Neural cell (in vitro differentiated cells): ENCODE measurements at regions not wholly inside any gene's neighbourhood (a gene's known extent, or its start where the extent isn't known, plus 50 kb on each side); places are given as distances from the start of the nearest gene placed in this dataset.

Source experiments
- H2AFZ ChIP-seq: fragments of 200-600, 300-800 bp; sonication (generic), shearing (Covaris generic); 2 replicates; pipeline ENCODE4 v1.6.0; 2014; ENCODE audit warnings: low read depth, mild to moderate bottlenecking, antibody characterized with exemption, low read length, moderate library complexity
- H3F3A ChIP-seq: fragments of 200-600 bp; shearing (Covaris generic); 2 replicates; pipeline ENCODE4 v1.6.1; 2016; ENCODE audit warnings: mild to moderate bottlenecking, moderate library complexity, mixed read lengths, antibody characterized with exemption, low read length; ENCODE audit not compliant: insufficient read depth, poor library complexity, severe bottlenecking
- H3K27ac ChIP-seq: fragments of 200-600, 300-800 bp; sonication (generic), shearing (Covaris generic); 2 replicates; pipeline ENCODE4 v1.5.1; 2014; ENCODE audit warnings: mild to moderate bottlenecking, low read length, moderate library complexity
- H3K27me3 ChIP-seq: fragments of 300-800, 200-600 bp; sonication (generic), shearing (Covaris generic); 2 replicates; pipeline ENCODE4 v1.6.0; 2014; ENCODE audit warnings: mild to moderate bottlenecking, low read depth, low read length, moderate library complexity; ENCODE audit not compliant: insufficient read depth
- H3K36me3 ChIP-seq: fragments of 300-800, 200-600 bp; sonication (generic), shearing (Covaris generic); 2 replicates; pipeline ENCODE4 v1.5.1; 2014; ENCODE audit warnings: mild to moderate bottlenecking, antibody characterized with exemption, low read length, moderate library complexity; ENCODE audit not compliant: insufficient read depth
- H3K4me2 ChIP-seq: fragments of 300-800, 200-600 bp; sonication (generic), shearing (Covaris generic); 2 replicates; pipeline ENCODE4 v1.6.0; 2014; ENCODE audit warnings: mild to moderate bottlenecking, low read length
- H3K4me3 ChIP-seq: fragments of 300-800, 200-600 bp; sonication (generic), shearing (Covaris generic); 2 replicates; pipeline ENCODE4 v1.5.1; 2014; ENCODE audit warnings: mild to moderate bottlenecking, low read length, moderate library complexity
- H3K79me2 ChIP-seq: fragments of 200-600 bp; shearing (Covaris generic); replicated peaks from 2 replicates; pipeline ENCODE4 v1.6.0; 2014; ENCODE audit warnings: mild to moderate bottlenecking, low read length, moderate library complexity; ENCODE audit not compliant: insufficient read depth
- H3K9ac ChIP-seq: fragments of 300-800, 200-600 bp; sonication (generic), shearing (Covaris generic); 2 replicates; pipeline ENCODE4 v1.6.1; 2016; ENCODE audit warnings: mild to moderate bottlenecking, low read length, mixed read lengths
- H3K9me2 ChIP-seq: fragments of 200-600 bp; shearing (Covaris generic); 2 replicates; pipeline ENCODE4 v1.6.1; 2016; ENCODE audit warnings: mild to moderate bottlenecking, low read length, mixed read lengths; ENCODE audit not compliant: insufficient read depth
- H3K9me3 ChIP-seq: fragments of 200-600, 300-800 bp; sonication (generic), shearing (Covaris generic); 2 replicates; pipeline ENCODE4 v1.6.1; 2016; ENCODE audit warnings: mild to moderate bottlenecking, mixed run types, low read length, moderate library complexity, mixed read lengths
- H4K20me1 ChIP-seq: fragments of 200-600 bp; shearing (Covaris generic); 2 replicates; pipeline ENCODE4 v1.6.1; 2016; ENCODE audit warnings: mild to moderate bottlenecking, mixed run types; ENCODE audit not compliant: insufficient read depth
- EP300 ChIP-seq: fragments of 450-650 bp; conservative IDR thresholded peaks from 2 replicates; pipeline ENCODE4 v1.6.1; 2014; ENCODE audit warnings: antibody characterized with exemption, mild to moderate bottlenecking, moderate library complexity; ENCODE audit not compliant: poor library complexity, severe bottlenecking
- EZH2 ChIP-seq: fragments of 200-600, 300-800 bp; shearing (Covaris generic), sonication (generic); IDR thresholded peaks from 2 replicates; pipeline ENCODE4 v1.6.1; 2014; ENCODE audit warnings: antibody characterized with exemption, low read length, borderline replicate concordance, mild to moderate bottlenecking; ENCODE audit not compliant: insufficient read depth, poor library complexity, severe bottlenecking
- MXI1 ChIP-seq: fragments of 450-650 bp; conservative IDR thresholded peaks from 2 replicates; pipeline ENCODE4 v1.6.1; 2014; ENCODE audit warnings: antibody characterized with exemption, mild to moderate bottlenecking; ENCODE audit not compliant: poor library complexity, severe bottlenecking
- POLR2AphosphoS5 ChIP-seq: IDR thresholded peaks from 2 replicates; pipeline ENCODE4 v1.6.1; 2012
- RAD21 ChIP-seq: fragments of 450-650 bp; conservative IDR thresholded peaks from 2 replicates; pipeline ENCODE4 v1.6.1; 2014; ENCODE audit warnings: antibody characterized with exemption, mild to moderate bottlenecking, moderate library complexity
- SMC3 ChIP-seq: fragments of 450-650 bp; conservative IDR thresholded peaks from 2 replicates; pipeline ENCODE4 v1.6.1; 2014; ENCODE audit warnings: antibody characterized with exemption, mild to moderate bottlenecking, moderate library complexity; ENCODE audit not compliant: poor library complexity
- TAF1 ChIP-seq: IDR thresholded peaks from 2 replicates; pipeline ENCODE4 v1.6.1; 2012; ENCODE audit warnings: low read depth
- TF ChIP-seq, protein P1 (sequence below): fragments of 450-650 bp; IDR thresholded peaks from 2 replicates; pipeline ENCODE4 v1.5.1; 2014; ENCODE audit warnings: antibody characterized with exemption, mild to moderate bottlenecking, moderate library complexity; ENCODE audit not compliant: poor library complexity, severe bottlenecking
- TF ChIP-seq, protein P2 (sequence below): IDR thresholded peaks from 2 replicates; pipeline ENCODE4 v1.6.1; 2012; ENCODE audit warnings: borderline replicate concordance

DNA sequence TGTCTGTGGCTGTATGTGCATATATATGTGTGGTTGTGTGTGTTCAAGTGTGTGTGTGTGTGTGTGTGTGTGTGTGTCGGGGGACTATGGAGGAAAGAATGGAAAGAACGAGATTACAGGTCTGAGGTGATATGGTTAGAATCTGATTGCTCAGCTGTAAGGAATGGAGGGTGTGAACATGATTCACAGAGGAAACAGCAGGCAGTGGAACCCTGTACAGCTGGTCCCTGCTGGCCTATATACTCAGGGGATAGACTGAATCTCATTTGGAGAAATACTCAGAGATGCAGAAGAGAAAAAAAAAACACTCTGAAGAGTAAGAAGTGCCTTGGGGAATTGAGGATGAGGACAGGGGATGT lies 180.1 kb upstream of the ESRRG start:
- Histone ChIP-seq H3K79me2 (no peaks in the 10 kb centered on the region), H3K4me2 (no peak overlapping the region), H3K9me3 (no peaks in the 10 kb centered on the region), H2AFZ (no peak overlapping the region), H4K20me1 (no peaks in the 10 kb centered on the region), H3K9me2 (no peaks in the 10 kb centered on the region), H3K36me3 (no peaks in the 10 kb centered on the region), H3K27ac (peak overlapping the region; percentile 19), H3K27me3 (no peaks in the 10 kb centered on the region), H3K9ac (no peak overlapping the region), H3F3A (no peaks in the 10 kb centered on the region), H3K4me3 (no peak overlapping the region)
- no peak for TF ChIP-seq MXI1
- no peak for TF ChIP-seq TAF1
- no peak for TF ChIP-seq EZH2
- no peak for TF ChIP-seq RAD21
- no peak for TF ChIP-seq POLR2AphosphoS5
- TF ChIP-seq, protein P1, sequence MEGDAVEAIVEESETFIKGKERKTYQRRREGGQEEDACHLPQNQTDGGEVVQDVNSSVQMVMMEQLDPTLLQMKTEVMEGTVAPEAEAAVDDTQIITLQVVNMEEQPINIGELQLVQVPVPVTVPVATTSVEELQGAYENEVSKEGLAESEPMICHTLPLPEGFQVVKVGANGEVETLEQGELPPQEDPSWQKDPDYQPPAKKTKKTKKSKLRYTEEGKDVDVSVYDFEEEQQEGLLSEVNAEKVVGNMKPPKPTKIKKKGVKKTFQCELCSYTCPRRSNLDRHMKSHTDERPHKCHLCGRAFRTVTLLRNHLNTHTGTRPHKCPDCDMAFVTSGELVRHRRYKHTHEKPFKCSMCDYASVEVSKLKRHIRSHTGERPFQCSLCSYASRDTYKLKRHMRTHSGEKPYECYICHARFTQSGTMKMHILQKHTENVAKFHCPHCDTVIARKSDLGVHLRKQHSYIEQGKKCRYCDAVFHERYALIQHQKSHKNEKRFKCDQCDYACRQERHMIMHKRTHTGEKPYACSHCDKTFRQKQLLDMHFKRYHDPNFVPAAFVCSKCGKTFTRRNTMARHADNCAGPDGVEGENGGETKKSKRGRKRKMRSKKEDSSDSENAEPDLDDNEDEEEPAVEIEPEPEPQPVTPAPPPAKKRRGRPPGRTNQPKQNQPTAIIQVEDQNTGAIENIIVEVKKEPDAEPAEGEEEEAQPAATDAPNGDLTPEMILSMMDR = no peak
- no peak for TF ChIP-seq EP300
- TF ChIP-seq SMC3 = no peak
- TF ChIP-seq, protein P2, sequence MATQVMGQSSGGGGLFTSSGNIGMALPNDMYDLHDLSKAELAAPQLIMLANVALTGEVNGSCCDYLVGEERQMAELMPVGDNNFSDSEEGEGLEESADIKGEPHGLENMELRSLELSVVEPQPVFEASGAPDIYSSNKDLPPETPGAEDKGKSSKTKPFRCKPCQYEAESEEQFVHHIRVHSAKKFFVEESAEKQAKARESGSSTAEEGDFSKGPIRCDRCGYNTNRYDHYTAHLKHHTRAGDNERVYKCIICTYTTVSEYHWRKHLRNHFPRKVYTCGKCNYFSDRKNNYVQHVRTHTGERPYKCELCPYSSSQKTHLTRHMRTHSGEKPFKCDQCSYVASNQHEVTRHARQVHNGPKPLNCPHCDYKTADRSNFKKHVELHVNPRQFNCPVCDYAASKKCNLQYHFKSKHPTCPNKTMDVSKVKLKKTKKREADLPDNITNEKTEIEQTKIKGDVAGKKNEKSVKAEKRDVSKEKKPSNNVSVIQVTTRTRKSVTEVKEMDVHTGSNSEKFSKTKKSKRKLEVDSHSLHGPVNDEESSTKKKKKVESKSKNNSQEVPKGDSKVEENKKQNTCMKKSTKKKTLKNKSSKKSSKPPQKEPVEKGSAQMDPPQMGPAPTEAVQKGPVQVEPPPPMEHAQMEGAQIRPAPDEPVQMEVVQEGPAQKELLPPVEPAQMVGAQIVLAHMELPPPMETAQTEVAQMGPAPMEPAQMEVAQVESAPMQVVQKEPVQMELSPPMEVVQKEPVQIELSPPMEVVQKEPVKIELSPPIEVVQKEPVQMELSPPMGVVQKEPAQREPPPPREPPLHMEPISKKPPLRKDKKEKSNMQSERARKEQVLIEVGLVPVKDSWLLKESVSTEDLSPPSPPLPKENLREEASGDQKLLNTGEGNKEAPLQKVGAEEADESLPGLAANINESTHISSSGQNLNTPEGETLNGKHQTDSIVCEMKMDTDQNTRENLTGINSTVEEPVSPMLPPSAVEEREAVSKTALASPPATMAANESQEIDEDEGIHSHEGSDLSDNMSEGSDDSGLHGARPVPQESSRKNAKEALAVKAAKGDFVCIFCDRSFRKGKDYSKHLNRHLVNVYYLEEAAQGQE = no peak

DNA sequence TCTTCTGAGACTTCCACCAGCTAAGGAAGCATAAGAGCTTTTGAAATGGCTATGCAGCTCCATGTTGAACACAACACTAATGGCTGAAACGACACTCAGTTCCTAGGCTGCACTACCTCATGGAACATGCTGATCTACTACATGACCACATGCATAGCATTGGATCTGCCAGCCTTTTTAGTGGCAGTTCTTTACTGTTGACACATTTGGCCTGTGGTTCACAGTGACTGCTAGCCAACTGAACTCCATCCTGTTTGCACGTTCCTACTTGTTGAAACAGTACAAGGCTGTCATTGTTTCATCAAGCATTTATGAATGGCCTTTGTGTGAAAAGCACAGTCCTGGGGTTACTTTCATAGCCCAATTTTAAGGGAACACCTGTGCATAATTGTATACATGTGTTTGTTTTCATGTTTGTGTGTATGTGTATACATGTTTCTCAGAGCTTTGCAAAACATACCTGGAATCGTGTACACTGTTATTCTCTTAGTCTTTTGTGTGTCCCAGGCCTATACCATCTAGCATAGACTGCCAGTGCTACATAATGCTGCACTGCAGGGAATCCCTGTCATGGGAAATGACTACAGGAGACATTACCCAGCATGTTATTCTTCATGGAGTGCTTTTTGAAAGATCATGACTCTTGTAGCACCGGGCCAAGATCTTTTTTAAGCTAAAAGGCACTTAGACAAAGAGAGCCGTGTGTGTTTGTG lies 179.6 kb upstream of the ESRRG start:
- Histone ChIP-seq H3K27me3 (no peaks in the 10 kb centered on the region), H3F3A (no peaks in the 10 kb centered on the region), H4K20me1 (no peaks in the 10 kb centered on the region), H3K36me3 (no peaks in the 10 kb centered on the region), H3K27ac (peak overlapping the region; percentile 19), H3K9ac (no peak overlapping the region), H3K9me3 (no peaks in the 10 kb centered on the region), H2AFZ (no peak overlapping the region), H3K79me2 (no peaks in the 10 kb centered on the region), H3K9me2 (no peaks in the 10 kb centered on the region), H3K4me2 (no peak overlapping the region), H3K4me3 (no peak overlapping the region)
- no peak for TF ChIP-seq RAD21
- peak; percentile 38 for TF ChIP-seq POLR2AphosphoS5
